HEK293 (cell line): ENCODE measurements at regions not wholly inside any gene's neighbourhood (a gene's known extent, or its start where the extent isn't known, plus 50 kb on each side); places are given as distances from the start of the nearest gene placed in this dataset.

Experiments
- CTCF ChIA-PET: fragments of 350-600 bp; formaldehyde crosslinking; extraction: SDS; loops from one replicate; lab custom pipeline; 2021; ENCODE audit warnings: antibody characterized with exemption; lab: Yijun Ruan, JAX
- POLR2A ChIA-PET: fragments of 300-600 bp; formaldehyde crosslinking; extraction: SDS; loops from one replicate; lab custom pipeline; 2020; ENCODE audit warnings: antibody characterized with exemption, inconsistent platforms; lab: Yijun Ruan, JAX
- H3K27ac ChIP-seq: fragments of 200-500 bp; sonication (Bioruptor generic); 2 replicates; pipeline ENCODE4 v1.5.1; 2014; ENCODE audit warnings: low read depth, low read length, control low read depth, inconsistent platforms; ENCODE audit errors: extremely low read depth
- H3K36me3 ChIP-seq, 2 experiments: fragments of 200-500 bp in 1 of 2; sonication (Bioruptor generic) in 1 of 2; 1 replicate in 1 of 2; 2 replicates in 1 of 2; pipeline ENCODE4 v1.5.1; 2014 to 2017; ENCODE audit warnings: inconsistent platforms in 2 of 2, low read length in 2 of 2; ENCODE audit not compliant: control insufficient read depth in 2 of 2, insufficient read depth in 1 of 2
- H3K4me1 ChIP-seq: fragments of 200-500 bp; sonication (Bioruptor generic); 2 replicates; pipeline ENCODE4 v1.5.1; 2014; ENCODE audit warnings: mild to moderate bottlenecking, low read length, inconsistent platforms; ENCODE audit not compliant: control insufficient read depth, insufficient read depth
- H3K4me3 ChIP-seq: 2 replicates; pipeline ENCODE4 v1.5.1; 2011; ENCODE audit warnings: low read depth, mild to moderate bottlenecking, control low read depth, low read length, moderate library complexity
- H3K9me3 ChIP-seq: fragments of 200-500 bp; sonication (Bioruptor generic); 2 replicates; pipeline ENCODE4 v1.5.1; 2014; ENCODE audit warnings: low read depth, low read length, inconsistent platforms; ENCODE audit not compliant: control insufficient read depth, insufficient read depth
- FEZF1 ChIP-seq: fragments of 450-650 bp; formaldehyde crosslinking; IDR thresholded peaks from 2 replicates; pipeline ENCODE4 v1.5.1; 2016; ENCODE audit warnings: missing biosample characterization, missing genetic modification characterization
- SP7 ChIP-seq: fragments of 450-650 bp; formaldehyde crosslinking; IDR thresholded peaks from 2 replicates; pipeline ENCODE4 v1.5.1; 2016; ENCODE audit warnings: missing biosample characterization, missing genetic modification characterization
- ZBTB11 ChIP-seq: fragments of 450-650 bp; formaldehyde crosslinking; conservative IDR thresholded peaks from 2 replicates; pipeline ENCODE4 v1.5.1; 2016; ENCODE audit warnings: low read depth, missing biosample characterization, missing genetic modification characterization
- ZFHX2 ChIP-seq: fragments of 450-650 bp; formaldehyde crosslinking; conservative IDR thresholded peaks from 2 replicates; pipeline ENCODE4 v1.5.1; 2016; ENCODE audit warnings: missing biosample characterization, missing genetic modification characterization
- ZFP3 ChIP-seq: fragments of 450-650 bp; formaldehyde crosslinking; IDR thresholded peaks from 2 replicates; pipeline ENCODE4 v1.5.1; 2016; ENCODE audit warnings: low read depth, missing biosample characterization, missing genetic modification characterization
- ZFP69B ChIP-seq: fragments of 450-650 bp; formaldehyde crosslinking; IDR thresholded peaks from 2 replicates; pipeline ENCODE4 v1.5.1; 2016; ENCODE audit warnings: missing biosample characterization, missing genetic modification characterization
- ZIC2 ChIP-seq: fragments of 450-650 bp; formaldehyde crosslinking; IDR thresholded peaks from 2 replicates; pipeline ENCODE4 v1.5.1; 2016; ENCODE audit warnings: missing biosample characterization, missing genetic modification characterization
- ZNF146 ChIP-seq: fragments of 450-650 bp; formaldehyde crosslinking; IDR thresholded peaks from 2 replicates; pipeline ENCODE4 v1.5.1; 2016; ENCODE audit warnings: missing biosample characterization, missing genetic modification characterization
- ZNF157 ChIP-seq: fragments of 450-650 bp; formaldehyde crosslinking; IDR thresholded peaks from 2 replicates; pipeline ENCODE4 v1.5.1; 2016; ENCODE audit warnings: missing biosample characterization, missing genetic modification characterization
- ZNF16 ChIP-seq: fragments of 450-650 bp; formaldehyde crosslinking; IDR thresholded peaks from 2 replicates; pipeline ENCODE4 v1.5.1; 2016; ENCODE audit warnings: low read depth, missing biosample characterization, missing genetic modification characterization
- ZNF223 ChIP-seq: fragments of 450-650 bp; formaldehyde crosslinking; IDR thresholded peaks from 2 replicates; pipeline ENCODE4 v1.5.1; 2016; ENCODE audit warnings: missing biosample characterization, missing genetic modification characterization
- ZNF24 ChIP-seq: fragments of 450-650 bp; formaldehyde crosslinking; IDR thresholded peaks from 2 replicates; pipeline ENCODE4 v1.5.1; 2016; ENCODE audit warnings: missing biosample characterization, missing genetic modification characterization
- ZNF248 ChIP-seq: fragments of 450-650 bp; formaldehyde crosslinking; IDR thresholded peaks from 2 replicates; pipeline ENCODE4 v1.5.1; 2017; ENCODE audit warnings: missing biosample characterization, missing genetic modification characterization
- ZNF274 ChIP-seq, 2 experiments: fragments of 200-500 bp in 1 of 2; fragments of 450-650 bp in 1 of 2; sonication (Bioruptor generic) in 1 of 2; formaldehyde crosslinking in 1 of 2; IDR thresholded peaks; 2 replicates each; pipeline versions ENCODE4 v1.5.1 to v1.6.1; 2014 to 2016; ENCODE audit warnings: borderline replicate concordance in 1 of 2, inconsistent platforms in 1 of 2, low read length in 1 of 2, missing biosample characterization in 1 of 2, missing genetic modification characterization in 1 of 2
- ZNF426 ChIP-seq: fragments of 450-650 bp; formaldehyde crosslinking; IDR thresholded peaks from 2 replicates; pipeline ENCODE4 v1.5.1; 2017; ENCODE audit warnings: missing biosample characterization, missing genetic modification characterization, mild to moderate bottlenecking, inconsistent platforms, moderate library complexity
- ZNF473 ChIP-seq: fragments of 450-650 bp; formaldehyde crosslinking; IDR thresholded peaks from 2 replicates; pipeline ENCODE4 v1.5.1; 2017; ENCODE audit warnings: missing biosample characterization, missing genetic modification characterization
- ZNF514 ChIP-seq: fragments of 450-650 bp; formaldehyde crosslinking; IDR thresholded peaks from 2 replicates; pipeline ENCODE4 v1.5.1; 2016; ENCODE audit warnings: missing biosample characterization, missing genetic modification characterization
- ZNF529 ChIP-seq: fragments of 450-650 bp; formaldehyde crosslinking; IDR thresholded peaks from 2 replicates; pipeline ENCODE4 v1.5.1; 2017; ENCODE audit warnings: missing genetic modification characterization, missing biosample characterization; ENCODE audit not compliant: insufficient replicate concordance
- ZNF621 ChIP-seq: fragments of 450-650 bp; formaldehyde crosslinking; IDR thresholded peaks from 2 replicates; pipeline ENCODE4 v1.5.1; 2017; ENCODE audit warnings: missing biosample characterization, missing genetic modification characterization
- TF ChIP-seq, protein P1 (sequence below): fragments of 450-650 bp; formaldehyde crosslinking; IDR thresholded peaks from 2 replicates; pipeline ENCODE4 v1.5.1; 2016; ENCODE audit warnings: missing biosample characterization, missing genetic modification characterization
- TF ChIP-seq, protein P2 (sequence below): fragments of 450-650 bp; formaldehyde crosslinking; IDR thresholded peaks from 2 replicates; pipeline ENCODE4 v1.5.1; 2016; ENCODE audit warnings: missing biosample characterization, missing genetic modification characterization

DNA sequence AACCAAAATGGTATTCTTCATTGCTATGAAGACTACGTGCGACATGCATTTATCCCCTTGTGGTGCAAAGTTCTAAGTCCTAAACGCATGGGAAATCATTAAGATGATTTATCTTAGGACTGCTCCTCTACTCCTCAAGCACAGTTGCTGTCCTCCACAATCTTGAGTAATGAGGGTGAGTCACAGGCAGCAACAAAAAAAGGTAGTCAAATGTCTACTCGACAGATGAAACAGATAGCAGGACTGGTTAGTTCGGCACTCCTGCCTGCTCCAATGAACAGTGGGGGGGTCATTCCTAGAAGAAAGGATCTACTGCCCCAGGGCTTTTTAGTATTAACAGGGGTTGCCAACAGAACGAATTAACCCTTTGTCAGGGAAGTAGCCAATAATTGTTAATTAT, 233.7 kb upstream of the FGF13 start:
- Histone ChIP-seq H3K9me3 (no peaks in the 10 kb centered on the region), H3K4me3 (no peak overlapping the region), H3K27ac (no peak overlapping the region), H3K4me1 (no peaks in the 10 kb centered on the region), H3K36me3 (no peaks in the 10 kb centered on the region)
- TF ChIP-seq, protein P1, sequence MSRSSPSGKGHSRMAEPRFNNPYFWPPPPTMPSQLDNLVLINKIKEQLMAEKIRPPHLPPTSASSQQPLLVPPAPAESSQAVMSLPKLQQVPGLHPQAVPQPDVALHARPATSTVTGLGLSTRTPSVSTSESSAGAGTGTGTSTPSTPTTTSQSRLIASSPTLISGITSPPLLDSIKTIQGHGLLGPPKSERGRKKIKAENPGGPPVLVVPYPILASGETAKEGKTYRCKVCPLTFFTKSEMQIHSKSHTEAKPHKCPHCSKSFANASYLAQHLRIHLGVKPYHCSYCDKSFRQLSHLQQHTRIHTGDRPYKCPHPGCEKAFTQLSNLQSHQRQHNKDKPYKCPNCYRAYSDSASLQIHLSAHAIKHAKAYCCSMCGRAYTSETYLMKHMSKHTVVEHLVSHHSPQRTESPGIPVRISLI (tag by site-specific recombination), result 0 out of 2 replicates have a peak, but pooled peaks have one; percentile 37
- TF ChIP-seq ZNF426 (tag by site-specific recombination), result no peak
- TF ChIP-seq, protein P2, sequence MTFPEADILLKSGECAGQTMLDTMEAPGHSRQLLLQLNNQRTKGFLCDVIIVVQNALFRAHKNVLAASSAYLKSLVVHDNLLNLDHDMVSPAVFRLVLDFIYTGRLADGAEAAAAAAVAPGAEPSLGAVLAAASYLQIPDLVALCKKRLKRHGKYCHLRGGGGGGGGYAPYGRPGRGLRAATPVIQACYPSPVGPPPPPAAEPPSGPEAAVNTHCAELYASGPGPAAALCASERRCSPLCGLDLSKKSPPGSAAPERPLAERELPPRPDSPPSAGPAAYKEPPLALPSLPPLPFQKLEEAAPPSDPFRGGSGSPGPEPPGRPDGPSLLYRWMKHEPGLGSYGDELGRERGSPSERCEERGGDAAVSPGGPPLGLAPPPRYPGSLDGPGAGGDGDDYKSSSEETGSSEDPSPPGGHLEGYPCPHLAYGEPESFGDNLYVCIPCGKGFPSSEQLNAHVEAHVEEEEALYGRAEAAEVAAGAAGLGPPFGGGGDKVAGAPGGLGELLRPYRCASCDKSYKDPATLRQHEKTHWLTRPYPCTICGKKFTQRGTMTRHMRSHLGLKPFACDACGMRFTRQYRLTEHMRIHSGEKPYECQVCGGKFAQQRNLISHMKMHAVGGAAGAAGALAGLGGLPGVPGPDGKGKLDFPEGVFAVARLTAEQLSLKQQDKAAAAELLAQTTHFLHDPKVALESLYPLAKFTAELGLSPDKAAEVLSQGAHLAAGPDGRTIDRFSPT, result 0 out of 2 replicates have a peak, but pooled peaks have one; percentile 28
- POLR2A ChIA-PET, result no interaction called here
- CTCF ChIA-PET, result no interaction called here

DNA sequence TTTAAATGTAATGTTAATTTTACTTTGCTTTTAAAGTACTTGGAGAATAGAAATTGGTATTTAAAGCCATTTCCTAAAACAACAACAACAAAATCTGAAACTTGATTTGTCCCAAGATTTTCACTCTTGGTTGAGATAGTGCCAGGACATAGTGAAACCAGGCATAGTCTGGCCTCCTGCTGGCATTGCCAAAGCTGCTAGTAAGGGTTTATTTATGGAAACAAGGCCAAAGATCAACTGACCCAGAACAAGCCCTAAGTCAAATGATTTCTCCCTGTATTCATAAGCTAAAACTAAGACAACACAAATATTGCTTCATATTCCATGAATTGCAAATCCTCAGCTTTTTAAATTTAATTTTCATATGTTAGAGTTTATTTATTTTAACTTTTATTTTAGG, 227.5 kb upstream of the FGF13 start:
- ChIA-PET CTCF (no interaction called here), POLR2A (no interaction called here)
- no peaks in the 10 kb centered on the region for H3K36me3 ChIP-seq
- no peaks in the 10 kb centered on the region for H3K9me3 ChIP-seq
- TF ChIP-seq ZBTB11 (tag by site-specific recombination), result no peak
- no peak for TF ChIP-seq ZFP69B (tag by site-specific recombination)
- no peak for TF ChIP-seq ZNF274 (IDR thresholded peaks at IDR 0.05; ENCODE audit: low read length)
- no peak for TF ChIP-seq ZNF274 (tag by site-specific recombination; IDR thresholded peaks at IDR 0.05; ENCODE audit: borderline replicate concordance)
- TF ChIP-seq ZFP3 (tag by site-specific recombination), result no peak
- no peak for TF ChIP-seq ZNF24
- no peak for TF ChIP-seq ZIC2
- TF ChIP-seq ZNF16 (tag by site-specific recombination), result no peak
- no peak for TF ChIP-seq SP7 (tag by site-specific recombination)
- no peak for TF ChIP-seq ZNF473
- TF ChIP-seq ZNF146, result no peak
- TF ChIP-seq ZNF514 (tag by site-specific recombination), result no peak
- no peak for TF ChIP-seq ZNF223 (tag by site-specific recombination)
- no peak for TF ChIP-seq ZNF248
- no peaks in the 10 kb centered on the region for H3K4me1 ChIP-seq
- H3K4me3 ChIP-seq, result no peak overlapping the region
- no peak overlapping the region for H3K27ac ChIP-seq

DNA sequence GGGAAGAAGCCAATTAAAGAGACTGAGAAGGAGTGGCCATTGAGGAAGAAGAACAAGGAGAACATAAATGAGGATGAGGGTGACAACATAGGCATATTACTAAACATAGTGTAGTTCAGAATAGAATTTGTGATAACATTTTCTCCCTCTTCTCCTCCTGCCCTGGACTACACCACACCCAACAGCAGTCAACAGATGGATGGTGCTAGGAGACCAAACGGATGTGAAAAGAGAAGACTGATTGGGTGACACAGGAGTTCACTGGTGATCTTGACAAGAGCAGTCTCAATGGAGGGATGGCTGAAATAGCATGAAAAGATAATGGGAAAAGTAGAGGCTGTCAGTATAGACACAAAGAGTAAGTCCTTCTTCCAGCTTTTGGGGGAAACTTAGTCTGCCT, 226.5 kb upstream of the FGF13 start:
- Histone ChIP-seq H3K9me3 (no peaks in the 10 kb centered on the region), H3K36me3 (no peaks in the 10 kb centered on the region), H3K4me1 (no peaks in the 10 kb centered on the region), H3K27ac (no peak overlapping the region), H3K4me3 (no peak overlapping the region)
- POLR2A ChIA-PET, result no interaction called here
- CTCF ChIA-PET, result no interaction called here
- no peak for TF ChIP-seq ZNF529 (tag by site-specific recombination)
- no peak for TF ChIP-seq ZNF157 (tag by site-specific recombination)
- no peak for TF ChIP-seq ZFHX2 (tag by site-specific recombination)
- TF ChIP-seq ZFP69B (tag by site-specific recombination), result no peak
- TF ChIP-seq, protein P2, result no peak
- TF ChIP-seq FEZF1 (tag by site-specific recombination), result no peak
- no peak for TF ChIP-seq ZNF621
